Neutrophil (primary cell): ENCODE measurements at regions not wholly inside any gene's neighbourhood (a gene's known extent, or its start where the extent isn't known, plus 50 kb on each side); places are given as distances from the start of the nearest gene placed in this dataset.
"Not testable (repeated sequence)": the region's sequence is repeated elsewhere in the genome, so short reads cannot be mapped to it uniquely, and the experiment has no call there.

ENCODE experiments used
- H3K27ac ChIP-seq: fragments of 200-600 bp; sonication (generic); 2 replicates; pipeline ENCODE4 v1.5.1; 2016; ENCODE audit warnings: mild to moderate bottlenecking, moderate library complexity
- H3K27me3 ChIP-seq: fragments of 200-600 bp; sonication (generic); 2 replicates; pipeline ENCODE4 v1.6.0; 2016; ENCODE audit warnings: mild to moderate bottlenecking
- H3K36me3 ChIP-seq: fragments of 200-600 bp; sonication (generic); 2 replicates; pipeline ENCODE4 v1.5.1; 2017
- H3K4me1 ChIP-seq, 2 experiments: fragments of 200-600 bp in 1 of 2; sonication (generic) in 1 of 2; 1 replicate in 1 of 2; 2 replicates in 1 of 2; pipeline versions ENCODE4 v1.5.1 to v1.6.1; 2013 to 2016; ENCODE audit warnings: low read depth in 1 of 2, low read length in 1 of 2, mild to moderate bottlenecking in 1 of 2, moderate library complexity in 1 of 2; ENCODE audit not compliant: control insufficient read depth in 1 of 2, insufficient read depth in 1 of 2
- H3K4me3 ChIP-seq, 2 experiments: fragments of 200-600 bp in 1 of 2; sonication (generic) in 1 of 2; 1 replicate in 1 of 2; 2 replicates in 1 of 2; pipeline ENCODE4 v1.5.1; 2013 to 2016; ENCODE audit warnings: low read depth in 1 of 2, low read length in 1 of 2, mild to moderate bottlenecking in 1 of 2, moderate library complexity in 1 of 2
- H3K9me3 ChIP-seq: fragments of 200-600 bp; sonication (generic); 2 replicates; pipeline ENCODE4 v1.5.1; 2016
- CTCF ChIP-seq: fragments of 200-600 bp; sonication (generic); IDR thresholded peaks from 2 replicates; pipeline ENCODE4 v1.5.1; 2016; ENCODE audit warnings: antibody characterized with exemption

GRCh38 chr4:23423540-23423939, 466.3 kb downstream of the PPARGC1A start:
- no peak overlapping the region for H3K27ac ChIP-seq
- H3K36me3 ChIP-seq = no peaks in the 10 kb centered on the region
- TF ChIP-seq CTCF = no peak

GRCh38 chr4:23422878-23423277, 467.0 kb downstream of the PPARGC1A start:
- no peak overlapping the region for H3K27ac ChIP-seq
- H3K9me3 ChIP-seq = no peaks in the 10 kb centered on the region
- no peaks in the 10 kb centered on the region for H3K27me3 ChIP-seq
- no peaks in the 10 kb centered on the region for H3K36me3 ChIP-seq
- no peak for TF ChIP-seq CTCF
- no peak overlapping the region for H3K4me3 ChIP-seq
- no peaks in the 10 kb centered on the region for H3K4me1 ChIP-seq

More at GRCh38 chr4:23423540-23423939, 466.3 kb downstream of the PPARGC1A start:
- Histone ChIP-seq H3K9me3 (no peaks in the 10 kb centered on the region), H3K27me3 (no peaks in the 10 kb centered on the region), H3K4me3 (no peak overlapping the region), H3K4me1 (no peaks in the 10 kb centered on the region)

GRCh38 chr4:23413631-23414030, 476.2 kb downstream of the PPARGC1A start:
- H3K36me3 ChIP-seq = no peaks in the 10 kb centered on the region
- no peaks in the 10 kb centered on the region for H3K27me3 ChIP-seq
- no peaks in the 10 kb centered on the region for H3K4me1 ChIP-seq
- H3K27ac ChIP-seq = no peak overlapping the region
- H3K9me3 ChIP-seq = no peaks in the 10 kb centered on the region
- TF ChIP-seq CTCF = no peak
- H3K4me3 ChIP-seq = no peak overlapping the region

- Histone ChIP-seq H3K4me1 (no peaks in the 10 kb centered on the region), H3K9me3 (no peaks in the 10 kb centered on the region), H3K36me3 (no peaks in the 10 kb centered on the region), H3K4me3 (no peak overlapping the region), H3K27me3 (no peaks in the 10 kb centered on the region), H3K27ac (no peak overlapping the region)
- no peak for TF ChIP-seq CTCF
Measured at GRCh38 chr4:23412701-23413100, 477.1 kb downstream of the PPARGC1A start.

GRCh38 chr4:23408913-23409312, 480.9 kb downstream of the PPARGC1A start:
- H3K4me3 ChIP-seq, H3K9me3 ChIP-seq, H3K36me3 ChIP-seq, H3K4me1 ChIP-seq, H3K27ac ChIP-seq, H3K27me3 ChIP-seq: not testable (repeated sequence)

GRCh38 chr4:23401572-23401971, 488.3 kb downstream of the PPARGC1A start:
- Histone ChIP-seq H3K4me1 (no peaks in the 10 kb centered on the region), H3K36me3 (no peaks in the 10 kb centered on the region), H3K9me3 (no peaks in the 10 kb centered on the region), H3K27ac (no peak overlapping the region), H3K4me3 (no peak overlapping the region), H3K27me3 (no peaks in the 10 kb centered on the region)
- TF ChIP-seq CTCF = no peak
